B cell (primary cell): ENCODE measurements at regions not wholly inside any gene's neighbourhood (a gene's known extent, or its start where the extent isn't known, plus 50 kb on each side); places are given as distances from the start of the nearest gene placed in this dataset.

Experiments used
- ATAC-seq: fragments of 200-7000 bp; cut with Tn5 transposase; one replicate; pipeline ENCODE4 v1.10.0; 2021; ENCODE audit warnings: low read depth, mild to moderate bottlenecking, moderate number of reproducible peaks, moderate library complexity
- CTCF ChIA-PET: fragments of 350-600 bp; sonication (Branson Sonifier 250); formaldehyde crosslinking; loops from one replicate; lab custom pipeline; 2021; ENCODE audit warnings: antibody characterized with exemption, inconsistent platforms; lab: Charles Lee
- POLR2A ChIA-PET: fragments of 350-600 bp; sonication (Branson Sonifier 250); formaldehyde crosslinking; loops from one replicate; lab custom pipeline; 2021; ENCODE audit warnings: antibody characterized with exemption; lab: Charles Lee
- DNase-seq: peaks from one replicate; pipeline ENCODE4 v3.0.0; 2013
- H2AFZ ChIP-seq: 2 replicates; pipeline ENCODE4 v1.6.1; 2012; ENCODE audit warnings: mild to moderate bottlenecking, low read depth, low read length; ENCODE audit not compliant: insufficient read depth, poor library complexity, severe bottlenecking
- H3K27ac ChIP-seq, 2 donors: 1 replicate in 1 of 2; 2 replicates in 1 of 2; pipeline ENCODE4 v1.5.1; 2012 to 2013; ENCODE audit warnings: low read length in 2 of 2, mild to moderate bottlenecking in 2 of 2, moderate library complexity in 1 of 2
- H3K27me3 ChIP-seq, 4 experiments: fragments of 200-600 bp in 1 of 4; sonication (generic) in 1 of 4; replicated peaks in 1 of 4; 1 replicate in 2 of 4; 2 replicates in 2 of 4; pipeline versions ENCODE4 v1.6.1 to v1.7.0; 2013 to 2016; ENCODE audit warnings: low read length in 3 of 4, mild to moderate bottlenecking in 2 of 4, mixed read lengths in 1 of 4, moderate library complexity in 1 of 4; ENCODE audit not compliant: insufficient read depth in 4 of 4, control insufficient read depth in 3 of 4; ENCODE audit errors: control extremely low read depth in 1 of 4
- H3K36me3 ChIP-seq, 2 experiments: replicated peaks in 1 of 2; 1 replicate in 1 of 2; 2 replicates in 1 of 2; pipeline versions ENCODE4 v1.6.1 to v1.7.1; 2013; ENCODE audit warnings: low read length in 1 of 2; ENCODE audit not compliant: insufficient read depth in 2 of 2, control insufficient read depth in 1 of 2; ENCODE audit errors: control extremely low read depth in 1 of 2, extremely low read depth in 1 of 2
- H3K4me1 ChIP-seq, 2 donors: fragments of 200-600 bp in 1 of 2; sonication (generic) in 1 of 2; 1 replicate in 1 of 2; 2 replicates in 1 of 2; pipeline versions ENCODE4 v1.5.1 to v1.6.1; 2013 to 2017; ENCODE audit warnings: low read length in 2 of 2; ENCODE audit not compliant: control insufficient read depth in 2 of 2, insufficient read depth in 2 of 2
- H3K4me2 ChIP-seq: replicated peaks from 2 replicates; pipeline ENCODE3; 2012; ENCODE audit warnings: mild to moderate bottlenecking, low read depth, low read length; ENCODE audit not compliant: poor library complexity, severe bottlenecking
- H3K4me3 ChIP-seq, 5 experiments: fragments of 200-600 bp in 1 of 5; sonication (generic) in 1 of 5; 1 replicate in 3 of 5; 2 replicates in 2 of 5; pipeline versions ENCODE4 v1.5.1 to v1.7.0; 2011 to 2016; ENCODE audit warnings: low read length in 4 of 5, mild to moderate bottlenecking in 4 of 5, low read depth in 2 of 5, control low read depth in 1 of 5, moderate library complexity in 1 of 5; ENCODE audit not compliant: insufficient read depth in 1 of 5; ENCODE audit errors: control extremely low read depth in 1 of 5, extremely low read depth in 1 of 5
- H3K79me2 ChIP-seq: fragments of 200-600 bp; sonication (generic); one replicate; pipeline ENCODE4 v1.6.0; 2016; ENCODE audit warnings: low read length; ENCODE audit not compliant: control insufficient read depth, insufficient read depth
- H3K9ac ChIP-seq: fragments of 200-600 bp; sonication (generic); 2 replicates; pipeline ENCODE4 v1.6.1; 2017; ENCODE audit warnings: mild to moderate bottlenecking, low read length, moderate library complexity
- H3K9me3 ChIP-seq, 3 donors: one replicate each; pipeline versions ENCODE4 v1.6.1 to v1.7.1; 2013; ENCODE audit warnings: low read length in 2 of 3; ENCODE audit not compliant: control insufficient read depth in 2 of 3, insufficient read depth in 1 of 3; ENCODE audit errors: control extremely low read depth in 1 of 3
- H4K20me1 ChIP-seq: 2 replicates; pipeline ENCODE4 v1.6.0; 2012; ENCODE audit warnings: mild to moderate bottlenecking, low read length; ENCODE audit not compliant: insufficient read depth, control insufficient read depth, poor library complexity, severe bottlenecking
- H3K27ac Mint-ChIP-seq: one replicate; pipeline ENCODE4 v1.8.0; 2021; ENCODE audit warnings: mixed read lengths
- H3K27me3 Mint-ChIP-seq: one replicate; pipeline ENCODE4 v1.8.0; 2021; ENCODE audit warnings: mixed read lengths
- H3K4me1 Mint-ChIP-seq: one replicate; pipeline ENCODE4 v1.8.0; 2021; ENCODE audit warnings: mixed read lengths
- H3K4me3 Mint-ChIP-seq: one replicate; pipeline ENCODE4 v1.8.0; 2021; ENCODE audit warnings: mixed read lengths
- H3K9me3 Mint-ChIP-seq: one replicate; pipeline ENCODE4 v1.8.0; 2022; ENCODE audit warnings: mixed read lengths; ENCODE audit not compliant: insufficient read depth
- CTCF ChIP-seq: fragments of 200-600 bp; IDR thresholded peaks from one replicate; pipeline ENCODE4 v1.8.0; 2022; ENCODE audit warnings: antibody characterized with exemption, mild to moderate bottlenecking
- EZH2 ChIP-seq: IDR thresholded peaks from 2 replicates; pipeline ENCODE4 v1.6.1; 2012; ENCODE audit warnings: borderline replicate concordance, low read depth, mild to moderate bottlenecking, moderate library complexity, low read length; ENCODE audit not compliant: insufficient read depth, poor library complexity, severe bottlenecking
- WGBS: methylation state at CpG from one replicate; pipeline ENCODE4 v1.1.5; 2013; ENCODE audit warnings: missing lambda C conversion rate; ENCODE audit not compliant: insufficient coverage; 5-methylcytosine and 5-hydroxymethylcytosine counted together
- intact Hi-C: fragments of 100-400 bp; cut with micrococcal nuclease; formaldehyde crosslinking; loops from one replicate; pipeline ENCODE4 v1.10.0; 2022

DNA sequence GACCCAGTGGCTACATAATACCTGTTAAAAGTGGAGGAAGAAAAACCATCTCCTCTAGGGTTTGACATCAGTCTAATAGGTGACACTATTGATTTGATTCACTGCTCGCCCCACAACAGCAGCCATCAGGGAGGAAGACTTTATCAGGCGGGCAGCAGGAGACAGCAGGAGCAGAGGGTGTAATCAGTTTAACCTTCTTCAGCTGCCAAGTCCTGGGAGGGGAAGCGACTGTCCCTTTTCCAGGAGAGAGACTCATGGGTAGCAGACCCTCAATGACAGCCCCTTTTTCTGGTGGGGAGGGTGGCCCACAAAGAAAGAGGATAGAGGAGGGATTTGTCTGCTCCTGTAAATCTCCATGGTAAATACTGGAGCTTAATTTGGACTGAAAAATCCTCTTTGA is 291.8 kb downstream of the HAPSTR1 start:
- DNase-seq = no peak
- Mint-ChIP-seq H3K27ac (no peak overlapping the region), H3K4me1 (no peaks in the 10 kb centered on the region), H3K9me3 (peaks cover 7% of the 10 kb centered on the region), H3K4me3 (no peak overlapping the region), H3K27me3 (peaks cover 18% of the 10 kb centered on the region)
- Histone ChIP-seq H3K4me1 (no peaks in the 10 kb centered on the region), H3K36me3 (no peaks in the 10 kb centered on the region), H3K27me3 (no peaks in the 10 kb centered on the region), H3K9me3 (peaks cover 3 to 8% (median 4%) of the 10 kb centered on the region in 3 donors), H3K9ac (no peak overlapping the region), H3K4me2 (no peak overlapping the region), H3K4me3 (no peak overlapping the region), H4K20me1 (no peaks in the 10 kb centered on the region), H3K27ac (no peak overlapping the region), H3K79me2 (no peaks in the 10 kb centered on the region), H2AFZ (no peak overlapping the region)
- CTCF ChIA-PET = no interaction called here
- 77% methylated on average over 2 of the region's 3 CpGs for WGBS
- ATAC-seq = no peak
- intact Hi-C loops = no loop called here
- TF ChIP-seq CTCF (no peak), EZH2 (no peak)
- POLR2A ChIA-PET = no interaction called here

GRCh38 chr16:9384141-9384540 is 292.7 kb downstream of the HAPSTR1 start:
- no peak overlapping the region for H2AFZ ChIP-seq
- no peaks in the 10 kb centered on the region for H3K36me3 ChIP-seq
- no peaks in the 10 kb centered on the region for H3K27me3 ChIP-seq
- Mint-ChIP-seq H3K9me3 (peaks cover 14% of the 10 kb centered on the region), H3K4me3 (no peak overlapping the region), H3K27ac (no peak overlapping the region), H3K27me3 (peaks cover 13% of the 10 kb centered on the region), H3K4me1 (no peaks in the 10 kb centered on the region)
- no peak overlapping the region for H3K4me2 ChIP-seq
- DNase-seq = no peak
- intact Hi-C loops = no loop called here
- POLR2A ChIA-PET = no interaction called here
- WGBS = 89% methylated on average over 2 of the region's 4 CpGs
- TF ChIP-seq EZH2 (no peak), CTCF (no peak)
- H3K9me3 ChIP-seq = peaks cover 3 to 8% (median 7%) of the 10 kb centered on the region in 3 donors
- no peaks in the 10 kb centered on the region for H3K79me2 ChIP-seq
- CTCF ChIA-PET = no interaction called here
- H3K9ac ChIP-seq = no peak overlapping the region
- no peaks in the 10 kb centered on the region for H4K20me1 ChIP-seq
- H3K4me3 ChIP-seq = no peak overlapping the region
- no peak overlapping the region for H3K27ac ChIP-seq
- no peaks in the 10 kb centered on the region for H3K4me1 ChIP-seq
- ATAC-seq = no peak
